Ishikawa (cell line): ENCODE measurements at regions not wholly inside any gene's neighbourhood (a gene's known extent, or its start where the extent isn't known, plus 50 kb on each side); places are given as distances from the start of the nearest gene placed in this dataset.

Experiments used
- CEBPB ChIP-seq: IDR thresholded peaks from 2 replicates; pipeline ENCODE4 v1.6.1; 2012
- CREB1 ChIP-seq: IDR thresholded peaks from 2 replicates; pipeline ENCODE4 v1.6.1; 2012; ENCODE audit warnings: low read depth
- EGR1 ChIP-seq: IDR thresholded peaks from 2 replicates; pipeline ENCODE4 v1.6.1; 2012
- EP300 ChIP-seq: IDR thresholded peaks from 2 replicates; pipeline ENCODE4 v1.6.1; 2012; ENCODE audit warnings: borderline replicate concordance
- FOXM1 ChIP-seq: IDR thresholded peaks from 2 replicates; pipeline ENCODE4 v1.6.1; 2012; ENCODE audit warnings: low read depth, borderline replicate concordance
- NFIC ChIP-seq: IDR thresholded peaks from 2 replicates; pipeline ENCODE4 v1.6.1; 2012
- RAD21 ChIP-seq: IDR thresholded peaks from 2 replicates; pipeline ENCODE4 v1.6.1; 2012; ENCODE audit warnings: low read depth
- REST ChIP-seq: IDR thresholded peaks from 2 replicates; pipeline ENCODE4 v1.6.1; 2012; ENCODE audit warnings: low read depth, mild to moderate bottlenecking
- TAF1 ChIP-seq: IDR thresholded peaks from 2 replicates; pipeline ENCODE4 v1.6.1; 2012; ENCODE audit warnings: low read depth, mild to moderate bottlenecking
- TCF12 ChIP-seq: IDR thresholded peaks from 2 replicates; pipeline ENCODE4 v1.6.1; 2012; ENCODE audit warnings: low read depth
- TEAD4 ChIP-seq: IDR thresholded peaks from 2 replicates; pipeline ENCODE4 v1.6.1; 2012
- YY1 ChIP-seq: IDR thresholded peaks from 2 replicates; pipeline ENCODE4 v1.6.1; 2012; ENCODE audit warnings: low read depth
- ZBTB7A ChIP-seq: IDR thresholded peaks from 2 replicates; pipeline ENCODE4 v1.6.1; 2012; ENCODE audit warnings: low read depth
- TF ChIP-seq, protein P1 (sequence below): IDR thresholded peaks from 2 replicates; pipeline ENCODE4 v1.6.1; 2012
- TF ChIP-seq, protein P2 (sequence below): IDR thresholded peaks from 2 replicates; pipeline ENCODE4 v1.6.1; 2012

DNA sequence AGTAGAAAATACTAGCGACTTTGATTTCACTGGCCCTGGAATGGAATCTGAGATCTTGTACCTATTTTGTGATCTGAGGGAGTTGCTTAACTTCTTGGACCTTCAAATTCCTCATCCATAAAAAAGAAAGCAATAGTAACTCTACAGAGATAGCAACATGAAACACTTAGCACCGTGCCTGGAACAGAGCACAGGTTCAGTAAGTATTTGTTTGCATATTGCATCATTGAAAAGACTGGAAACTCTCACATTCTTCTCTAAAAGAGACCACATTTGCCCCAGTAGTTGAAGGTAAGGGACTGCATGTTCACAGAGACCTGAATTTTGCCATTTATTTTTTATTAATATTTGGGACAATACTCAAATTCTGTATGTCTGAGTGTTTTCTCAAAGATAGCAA, 358.1 kb downstream of the COG6 start:
- no peak for TF ChIP-seq REST
- TF ChIP-seq RAD21, result no peak
- no peak for TF ChIP-seq CREB1
- TF ChIP-seq EP300, result no peak
- no peak for TF ChIP-seq YY1
- TF ChIP-seq TCF12, result no peak
- TF ChIP-seq, protein P1, sequence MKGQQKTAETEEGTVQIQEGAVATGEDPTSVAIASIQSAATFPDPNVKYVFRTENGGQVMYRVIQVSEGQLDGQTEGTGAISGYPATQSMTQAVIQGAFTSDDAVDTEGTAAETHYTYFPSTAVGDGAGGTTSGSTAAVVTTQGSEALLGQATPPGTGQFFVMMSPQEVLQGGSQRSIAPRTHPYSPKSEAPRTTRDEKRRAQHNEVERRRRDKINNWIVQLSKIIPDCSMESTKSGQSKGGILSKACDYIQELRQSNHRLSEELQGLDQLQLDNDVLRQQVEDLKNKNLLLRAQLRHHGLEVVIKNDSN, result no peak
- TF ChIP-seq NFIC, result no peak
- no peak for TF ChIP-seq TAF1
- TF ChIP-seq ZBTB7A, result no peak
- TF ChIP-seq TEAD4, result no peak
- TF ChIP-seq CEBPB, result no peak
- TF ChIP-seq, protein P2, sequence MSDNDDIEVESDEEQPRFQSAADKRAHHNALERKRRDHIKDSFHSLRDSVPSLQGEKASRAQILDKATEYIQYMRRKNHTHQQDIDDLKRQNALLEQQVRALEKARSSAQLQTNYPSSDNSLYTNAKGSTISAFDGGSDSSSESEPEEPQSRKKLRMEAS, result no peak
- TF ChIP-seq FOXM1, result no peak
- TF ChIP-seq EGR1, result no peak

GRCh38 chr13:40016953-40017660, 361.6 kb downstream of the COG6 start:
- TF ChIP-seq CREB1 (no peak), FOXM1 (no peak), ZBTB7A (no peak), REST (no peak), NFIC (no peak), EGR1 (no peak), EP300 (no peak), TCF12 (no peak)
- TF ChIP-seq, protein P1, result no peak
- TF ChIP-seq, protein P2, result no peak

GRCh38 chr13:40017662-40018262, 362.3 kb downstream of the COG6 start:
- TF ChIP-seq CREB1, result no peak
- TF ChIP-seq TEAD4, result no peak
- TF ChIP-seq NFIC, result no peak
- TF ChIP-seq ZBTB7A, result no peak
- no peak for TF ChIP-seq TAF1
- no peak for TF ChIP-seq RAD21
- TF ChIP-seq YY1, result no peak

DNA sequence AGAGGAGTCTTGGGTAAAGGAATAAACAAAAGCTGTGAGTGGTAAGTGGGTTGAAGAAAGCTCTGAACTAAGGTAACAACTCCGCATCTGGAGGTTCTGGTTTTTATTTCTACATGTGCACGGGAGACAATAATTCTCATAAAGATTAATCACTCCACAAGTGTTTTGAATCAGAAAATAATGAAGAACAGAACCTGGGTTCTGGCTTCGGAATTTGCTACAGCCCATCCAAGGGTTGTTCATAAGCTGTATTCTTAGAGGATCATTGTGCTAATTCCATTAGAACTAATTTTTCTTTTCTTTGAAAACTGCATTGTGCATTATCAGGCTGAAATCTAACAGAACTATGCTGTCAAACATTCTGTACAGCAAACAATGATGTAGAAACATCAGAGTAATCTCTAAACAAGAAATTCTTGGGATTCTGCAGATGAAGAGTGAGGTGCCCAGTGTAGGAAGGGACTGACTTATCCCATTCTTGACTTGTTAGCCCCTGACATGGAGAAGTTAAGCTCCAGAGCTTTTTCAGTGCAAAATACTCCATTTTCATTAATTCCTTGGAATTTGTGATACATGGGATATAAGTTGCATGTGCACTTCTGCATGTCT, 368.2 kb downstream of the COG6 start:
- TF ChIP-seq CEBPB, result no peak
- no peak for TF ChIP-seq RAD21
- no peak for TF ChIP-seq TAF1
- TF ChIP-seq EP300, result no peak
- no peak for TF ChIP-seq YY1
- TF ChIP-seq CREB1, result no peak
- TF ChIP-seq REST, result no peak
- no peak for TF ChIP-seq EGR1
- TF ChIP-seq, protein P1, result no peak
- no peak for TF ChIP-seq FOXM1
- TF ChIP-seq TCF12, result no peak
